HTR-8/SVneo (cell line): ENCODE measurements at regions not wholly inside any gene's neighbourhood (a gene's known extent, or its start where the extent isn't known, plus 50 kb on each side); places are given as distances from the start of the nearest gene placed in this dataset.

Source experiments
- DNase-seq: peaks from one replicate; pipeline ENCODE4 v3.0.0; 2011; ENCODE audit warnings: low spot score, mixed read lengths; ENCODE audit not compliant: insufficient read length
- FAIRE-seq: peaks from 2 replicates; lab custom pipeline; 2011; peaks lifted over from hg19 to GRCh38; lab: Jason Lieb, UNC

- FAIRE-seq: peak; percentile 88
- DNase-seq: peak; percentile 85
Measured at GRCh38 chr5:148912714-148913398, 86.4 kb downstream of the ADRB2 start.

- FAIRE-seq (no peak), DNase-seq (no peak)
Measured at GRCh38 chr5:148913493-148913892, 87.1 kb downstream of the ADRB2 start.

GRCh38 chr5:148913985-148914431, 87.6 kb downstream of the ADRB2 start:
- DNase-seq (no peak), FAIRE-seq (no peak)

GRCh38 chr5:148915224-148915817, 88.9 kb downstream of the ADRB2 start:
- FAIRE-seq: no peak

GRCh38 chr5:148920646-148921288, 94.4 kb downstream of the ADRB2 start:
- FAIRE-seq: no peak

More at GRCh38 chr5:148915224-148915817, 88.9 kb downstream of the ADRB2 start:
- DNase-seq: no peak

GRCh38 chr5:148921350-148921749, 94.9 kb downstream of the ADRB2 start:
- DNase-seq (no peak), FAIRE-seq (no peak)

More at GRCh38 chr5:148920646-148921288, 94.4 kb downstream of the ADRB2 start:
- no peak for DNase-seq

- DNase-seq: no peak
- no peak for FAIRE-seq
Measured at GRCh38 chr5:148922606-148923005, 96.2 kb downstream of the ADRB2 start.

- DNase-seq (no peak), FAIRE-seq (no peak)
Measured at GRCh38 chr5:148923023-148923422, 96.6 kb downstream of the ADRB2 start.

- DNase-seq: no peak
- FAIRE-seq: no peak
Measured at GRCh38 chr5:148924817-148925216, 98.4 kb downstream of the ADRB2 start.

GRCh38 chr5:148926207-148926606, 99.8 kb downstream of the ADRB2 start:
- no peak for FAIRE-seq
- no peak for DNase-seq

GRCh38 chr5:148927307-148927946, 101.0 kb downstream of the ADRB2 start:
- no peak for DNase-seq
- FAIRE-seq: no peak

GRCh38 chr5:148928141-148928540, 101.7 kb downstream of the ADRB2 start:
- DNase-seq (no peak), FAIRE-seq (no peak)

- FAIRE-seq (no peak), DNase-seq (no peak)
Measured at GRCh38 chr5:148931453-148932057, 105.1 kb downstream of the ADRB2 start.

GRCh38 chr5:148932355-148932935, 106.0 kb downstream of the ADRB2 start:
- DNase-seq (no peak), FAIRE-seq (no peak)

- no peak for FAIRE-seq
- DNase-seq: no peak
Measured at GRCh38 chr5:148933903-148934432, 107.6 kb downstream of the ADRB2 start.

GRCh38 chr5:148934895-148935400, 108.5 kb downstream of the ADRB2 start:
- FAIRE-seq (no peak), DNase-seq (no peak)

- FAIRE-seq (no peak), DNase-seq (no peak)
Measured at GRCh38 chr5:148937239-148937638, 110.8 kb downstream of the ADRB2 start.

- FAIRE-seq: no peak
- DNase-seq: no peak
Measured at GRCh38 chr5:148937830-148938521, 111.6 kb downstream of the ADRB2 start.

- FAIRE-seq: no peak
- DNase-seq: no peak
Measured at GRCh38 chr5:148938522-148938882, 112.1 kb downstream of the ADRB2 start.
